ENCODE measurements at regions not wholly inside any gene's neighbourhood (a gene's known extent, or its start where the extent isn't known, plus 50 kb on each side); places are given as distances from the start of the nearest gene placed in this dataset.

DNA sequence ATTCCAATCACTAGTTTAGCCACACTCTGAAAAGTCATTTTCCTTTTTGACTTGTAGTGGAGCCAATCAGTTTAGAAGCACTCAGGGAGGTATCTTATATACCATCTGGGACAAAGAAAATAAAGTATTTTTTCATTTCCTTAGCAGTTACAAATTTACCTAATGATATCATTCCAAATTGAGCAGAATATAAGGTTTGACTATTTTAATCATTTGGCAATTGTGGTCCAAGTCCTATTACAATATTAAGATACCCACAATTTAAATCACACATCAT is 170.6 kb downstream of the LTN1 start:
- CTCF ChIA-PET: no interaction called here

DNA sequence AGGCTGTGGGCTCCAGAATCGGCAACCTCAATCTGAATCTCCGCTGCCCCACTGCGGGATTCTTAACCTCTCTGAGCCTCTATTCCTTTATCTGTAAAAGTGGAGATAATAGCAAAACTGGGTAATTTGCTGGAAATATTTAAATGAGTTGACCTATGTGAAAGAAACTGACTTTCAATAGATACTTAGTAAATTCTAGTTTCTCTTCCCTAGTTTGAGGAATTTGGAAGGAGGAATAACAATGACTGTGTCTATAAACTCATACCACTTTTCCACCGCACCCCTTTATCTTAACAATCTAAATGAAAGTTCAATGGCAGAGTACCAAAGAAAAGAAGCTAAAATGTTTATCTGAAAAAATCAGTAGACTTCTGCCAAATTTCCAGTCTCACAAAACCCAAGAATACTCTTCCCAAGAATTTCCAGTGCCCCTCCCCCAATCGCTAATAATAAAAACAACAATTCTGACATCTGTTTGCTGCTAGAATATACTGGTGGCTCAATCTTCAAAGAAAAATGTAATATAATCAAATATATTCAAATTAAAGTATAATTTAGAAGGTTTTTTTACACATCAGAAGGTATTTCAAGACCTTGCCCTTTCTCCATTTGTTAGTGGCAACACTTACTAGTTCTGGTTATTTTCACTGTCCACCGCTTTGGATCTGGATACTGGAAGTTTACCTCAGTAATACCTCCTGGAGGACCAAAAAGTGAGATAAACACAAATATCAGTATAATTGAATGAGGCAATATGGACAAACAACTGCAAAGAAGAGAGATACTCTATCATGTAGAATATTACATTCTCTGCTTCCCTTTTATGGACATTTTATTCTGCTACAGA is 171.2 kb downstream of the LTN1 start:
- CTCF ChIA-PET: no interaction called here
- no peak for TF ChIP-seq LEF1 (IDR thresholded peaks at IDR 0.05; ENCODE audit: borderline replicate concordance)
- no peak for TF ChIP-seq SUZ12 (IDR thresholded peaks at IDR 0.05)
- TF ChIP-seq FOXA1 (IDR thresholded peaks at IDR 0.05): no peak
- DNase-seq (ENCODE audit: extremely low spot score): no peak
- POLR2A ChIA-PET: no interaction called here

More for the DNA sequence above, 170.6 kb downstream of the LTN1 start:
- no peak for DNase-seq (ENCODE audit: extremely low spot score)
- TF ChIP-seq L3MBTL2 (conservative IDR thresholded peaks at IDR 0.05) (no peak), ARNT (IDR thresholded peaks at IDR 0.05) (no peak), ELF4 (IDR thresholded peaks at IDR 0.05) (no peak), FOXA1 (IDR thresholded peaks at IDR 0.05) (no peak), LEF1 (IDR thresholded peaks at IDR 0.05; ENCODE audit: borderline replicate concordance) (no peak)
- TF ChIP-seq, protein P1, sequence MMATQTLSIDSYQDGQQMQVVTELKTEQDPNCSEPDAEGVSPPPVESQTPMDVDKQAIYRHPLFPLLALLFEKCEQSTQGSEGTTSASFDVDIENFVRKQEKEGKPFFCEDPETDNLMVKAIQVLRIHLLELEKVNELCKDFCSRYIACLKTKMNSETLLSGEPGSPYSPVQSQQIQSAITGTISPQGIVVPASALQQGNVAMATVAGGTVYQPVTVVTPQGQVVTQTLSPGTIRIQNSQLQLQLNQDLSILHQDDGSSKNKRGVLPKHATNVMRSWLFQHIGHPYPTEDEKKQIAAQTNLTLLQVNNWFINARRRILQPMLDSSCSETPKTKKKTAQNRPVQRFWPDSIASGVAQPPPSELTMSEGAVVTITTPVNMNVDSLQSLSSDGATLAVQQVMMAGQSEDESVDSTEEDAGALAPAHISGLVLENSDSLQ (IDR thresholded peaks at IDR 0.05): no peak
- POLR2A ChIA-PET: no interaction called here

DNA sequence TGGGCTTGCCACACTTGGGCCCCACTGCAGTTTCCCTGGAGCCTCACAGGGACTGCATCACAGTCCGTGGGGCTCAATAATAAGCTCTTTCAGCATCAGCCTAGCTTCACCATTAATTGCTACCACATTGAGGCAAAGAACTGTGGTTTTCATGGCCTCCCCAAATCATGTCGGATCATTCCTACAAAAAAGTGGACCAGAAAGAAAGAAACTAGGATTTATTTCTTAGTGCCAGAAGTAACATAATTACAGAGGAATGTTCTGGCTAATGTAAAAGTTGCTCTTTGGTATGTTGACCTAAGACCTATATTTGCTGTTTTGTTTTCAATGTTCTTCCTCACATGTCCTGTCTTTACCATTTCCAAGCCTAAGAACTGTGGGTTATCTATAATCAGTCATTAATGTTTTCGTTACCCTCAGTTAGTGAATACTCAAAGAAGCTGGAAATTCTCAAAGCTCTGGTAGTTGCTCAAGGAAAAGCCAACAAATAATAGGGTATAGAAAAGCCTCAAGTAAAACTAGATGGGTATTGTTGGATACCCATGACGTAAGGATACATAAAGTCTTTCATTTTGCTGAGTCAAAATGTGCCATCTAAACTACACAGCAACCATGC is 173.9 kb downstream of the LTN1 start:
- ChIA-PET POLR2A (no interaction called here), CTCF (interaction anchor here (0.6 kb wide), 1 partner anchor 10 kb away, joined by 3 read pairs; no protein-coding TSS in a partner anchor)
- TF ChIP-seq ELF4 (IDR thresholded peaks at IDR 0.05) (no peak), FOXA1 (IDR thresholded peaks at IDR 0.05) (no peak)
- DNase-seq (ENCODE audit: extremely low spot score): no peak

DNA sequence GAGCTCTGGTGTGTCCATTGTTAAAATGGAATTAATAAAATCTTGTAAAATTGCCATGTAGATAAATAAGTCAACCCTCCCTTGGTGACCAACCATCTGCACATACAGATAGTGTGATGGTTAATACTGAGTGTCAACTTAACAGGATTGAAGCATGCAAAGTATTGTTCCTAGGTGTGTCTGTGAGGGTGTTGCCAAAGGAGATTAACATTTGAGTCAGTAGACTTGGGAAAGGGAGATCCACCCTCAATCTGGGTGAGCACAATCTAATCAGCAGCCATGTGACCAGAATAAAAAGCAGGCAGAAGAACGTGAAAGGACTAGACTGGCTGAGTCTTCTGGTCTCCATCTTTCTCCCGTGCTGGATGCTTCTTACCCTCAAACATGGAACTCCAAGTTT is 174.8 kb downstream of the LTN1 start:
- TF ChIP-seq L3MBTL2 (conservative IDR thresholded peaks at IDR 0.05): no peak
- TF ChIP-seq ELF4 (IDR thresholded peaks at IDR 0.05): no peak
- TF ChIP-seq NFRKB (IDR thresholded peaks at IDR 0.05): no peak
- CTCF ChIA-PET: no interaction called here

DNA sequence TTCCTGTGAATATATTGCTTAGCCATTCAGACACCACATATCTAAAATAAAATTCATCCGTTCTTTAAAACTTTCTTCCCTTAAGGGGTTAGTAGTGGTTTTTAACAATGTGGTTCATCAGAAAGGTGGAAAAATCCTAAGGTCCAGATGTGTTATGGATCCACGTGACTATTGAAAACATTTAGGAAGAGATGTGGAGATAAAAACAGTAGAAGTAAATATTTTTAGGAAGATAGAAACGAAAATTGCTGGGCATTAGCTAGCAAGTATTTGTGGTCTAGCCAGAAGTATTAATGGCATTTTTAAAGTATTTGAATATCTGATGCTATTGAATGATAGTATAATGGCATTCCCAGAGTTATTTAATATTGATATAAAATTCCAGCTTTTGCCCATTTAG is 180.8 kb downstream of the LTN1 start:
- POLR2A ChIA-PET: no interaction called here
- CTCF ChIA-PET: no interaction called here
- DNase-seq (ENCODE audit: extremely low spot score): no peak
- TF ChIP-seq, protein P1 (IDR thresholded peaks at IDR 0.05): no peak
- TF ChIP-seq FOXM1 (IDR thresholded peaks at IDR 0.05; ENCODE audit: borderline replicate concordance) (no peak), NFRKB (IDR thresholded peaks at IDR 0.05) (no peak), L3MBTL2 (conservative IDR thresholded peaks at IDR 0.05) (no peak), HDGF (IDR thresholded peaks at IDR 0.05; ENCODE audit: borderline replicate concordance) (no peak), ARNT (IDR thresholded peaks at IDR 0.05) (no peak), FOXA1 (IDR thresholded peaks at IDR 0.05) (no peak), CTBP1 (IDR thresholded peaks at IDR 0.05; ENCODE audit: borderline replicate concordance) (no peak), SUZ12 (IDR thresholded peaks at IDR 0.05) (no peak), SP1 (IDR thresholded peaks at IDR 0.05) (no peak), TARDBP (IDR thresholded peaks at IDR 0.05) (no peak), FOXK2 (IDR thresholded peaks at IDR 0.05) (no peak), LEF1 (IDR thresholded peaks at IDR 0.05; ENCODE audit: borderline replicate concordance) (no peak)

More for the DNA sequence above, 174.8 kb downstream of the LTN1 start:
- no peak for DNase-seq (ENCODE audit: extremely low spot score)
- POLR2A ChIA-PET: no interaction called here

DNA sequence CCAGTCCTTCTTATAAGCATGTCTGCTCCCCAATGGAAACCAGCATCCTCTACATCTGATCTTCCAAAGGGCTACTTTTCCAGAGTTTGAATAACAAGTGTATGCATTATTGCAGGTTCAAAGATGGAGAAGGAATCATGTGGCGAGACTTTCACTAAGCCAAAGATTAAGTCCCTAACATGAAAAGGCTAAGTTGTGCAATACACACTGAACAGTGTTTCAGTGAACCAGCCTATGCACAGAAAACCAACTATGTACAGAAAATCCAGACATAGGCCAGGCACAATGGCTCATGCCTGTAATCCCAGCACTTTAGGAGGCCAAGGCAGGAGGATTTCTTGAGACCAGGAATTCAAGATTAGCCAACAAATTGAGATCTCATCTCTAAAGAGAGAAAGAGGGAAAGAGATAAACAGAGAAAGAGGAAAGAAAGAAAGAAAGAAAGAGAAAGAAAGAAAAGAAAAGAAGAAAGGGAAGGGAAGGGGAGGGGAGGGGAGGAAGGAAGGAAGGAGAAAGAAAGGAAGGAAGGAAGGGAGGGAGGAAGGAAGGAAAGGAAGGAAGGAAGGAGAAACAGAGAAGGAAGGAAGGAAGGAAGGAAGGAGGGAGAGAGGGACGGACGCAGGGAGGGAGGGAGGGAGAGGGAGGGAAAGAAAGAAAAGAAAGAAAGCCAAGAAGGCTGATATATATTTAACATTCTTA is 181.7 kb downstream of the LTN1 start:
- CTCF ChIA-PET: no interaction called here
- POLR2A ChIA-PET: no interaction called here
- DNase-seq (ENCODE audit: extremely low spot score): no peak
- TF ChIP-seq NFRKB (IDR thresholded peaks at IDR 0.05) (no peak), ARNT (IDR thresholded peaks at IDR 0.05) (no peak), FOXK2 (IDR thresholded peaks at IDR 0.05) (no peak), SP1 (IDR thresholded peaks at IDR 0.05) (no peak), BHLHE40 (IDR thresholded peaks at IDR 0.05; ENCODE audit: borderline replicate concordance) (no peak), TARDBP (IDR thresholded peaks at IDR 0.05) (no peak), FOXM1 (IDR thresholded peaks at IDR 0.05; ENCODE audit: borderline replicate concordance) (no peak)
- TF ChIP-seq, protein P1 (IDR thresholded peaks at IDR 0.05): no peak

DNA sequence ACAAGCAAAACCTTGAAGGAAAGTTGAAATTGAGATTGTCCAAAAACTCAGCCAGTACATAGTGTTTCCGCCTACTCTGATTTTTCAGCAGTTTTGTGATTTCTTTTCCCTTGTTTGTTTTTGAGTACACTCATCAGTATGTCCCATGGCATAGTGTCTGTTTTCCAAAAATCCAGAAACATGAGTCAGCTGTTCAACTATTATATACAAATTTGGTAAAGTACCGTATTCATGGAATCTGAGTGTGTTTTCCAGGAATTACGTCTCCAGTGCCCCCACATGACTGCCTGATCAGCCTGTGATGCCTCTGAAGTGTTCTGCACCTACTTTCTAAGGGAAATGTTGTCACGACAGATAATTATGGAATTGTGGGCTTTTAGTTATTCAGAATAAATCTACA is 186.8 kb downstream of the LTN1 start:
- ChIA-PET POLR2A (no interaction called here), CTCF (no interaction called here)
- TF ChIP-seq ELF4 (IDR thresholded peaks at IDR 0.05) (no peak), L3MBTL2 (conservative IDR thresholded peaks at IDR 0.05) (no peak), ZNF384 (IDR thresholded peaks at IDR 0.05) (no peak), FOXM1 (IDR thresholded peaks at IDR 0.05; ENCODE audit: borderline replicate concordance) (no peak), SUZ12 (IDR thresholded peaks at IDR 0.05) (no peak), ARNT (IDR thresholded peaks at IDR 0.05) (no peak), HDGF (IDR thresholded peaks at IDR 0.05; ENCODE audit: borderline replicate concordance) (no peak), NFRKB (IDR thresholded peaks at IDR 0.05) (no peak), CTBP1 (IDR thresholded peaks at IDR 0.05; ENCODE audit: borderline replicate concordance) (no peak), TARDBP (IDR thresholded peaks at IDR 0.05) (no peak), LEF1 (IDR thresholded peaks at IDR 0.05; ENCODE audit: borderline replicate concordance) (no peak), BHLHE40 (IDR thresholded peaks at IDR 0.05; ENCODE audit: borderline replicate concordance) (no peak), SP1 (IDR thresholded peaks at IDR 0.05) (no peak), FOXK2 (IDR thresholded peaks at IDR 0.05) (no peak), FOXA1 (IDR thresholded peaks at IDR 0.05) (no peak)
- TF ChIP-seq, protein P1 (IDR thresholded peaks at IDR 0.05): no peak
- no peak for DNase-seq (ENCODE audit: extremely low spot score)

Measured in HEK293T (cell line).